Adrenal gland (tissue), 9 donors: ENCODE measurements at regions not wholly inside any gene's neighbourhood (a gene's known extent, or its start where the extent isn't known, plus 50 kb on each side); places are given as distances from the start of the nearest gene placed in this dataset.

Experiments used
- DNase-seq, 7 donors: peaks; one replicate each; pipeline ENCODE4 v3.0.0-alpha.2; 2019 to 2020
- H3K27ac ChIP-seq, 5 donors: fragments of 200-600 bp; sonication (generic) in 4 of 5; 1 replicate in 3 of 5; 2 replicates in 2 of 5; pipeline versions ENCODE4 v1.5.1 to v1.8.0; 2016 to 2020; ENCODE audit warnings: mild to moderate bottlenecking in 1 of 5
- H3K27me3 ChIP-seq: fragments of 200-600 bp; 2 replicates; pipeline ENCODE4 v1.8.0; 2021
- H3K36me3 ChIP-seq, 2 donors: fragments of 200-600 bp; replicated peaks in 1 of 2; 1 replicate in 1 of 2; 2 replicates in 1 of 2; pipeline versions ENCODE4 v1.5.1 to v1.8.0; 2018 to 2022
- H3K4me1 ChIP-seq, 2 donors: fragments of 200-600 bp; replicated peaks in 1 of 2; 1 replicate in 1 of 2; 2 replicates in 1 of 2; pipeline versions ENCODE4 v1.5.1 to v1.8.0; 2018 to 2021
- H3K4me3 ChIP-seq, 4 donors: fragments of 200-600 bp; sonication (generic) in 3 of 4; one replicate each; pipeline ENCODE4 v1.5.1; 2016 to 2018
- H3K9me3 ChIP-seq, 3 donors: fragments of 200-600 bp; sonication (generic) in 1 of 3; replicated peaks in 1 of 3; 1 replicate in 2 of 3; 2 replicates in 1 of 3; pipeline versions ENCODE4 v1.5.1 to v1.8.0; 2016 to 2021
- CTCF ChIP-seq, 6 experiments: fragments of 450-650 bp in 4 of 6; fragments of 200-600 bp in 2 of 6; sonication (generic) in 1 of 6; IDR thresholded peaks; 1 replicate in 5 of 6; 2 replicates in 1 of 6; pipeline versions ENCODE4 v1.5.1 to v1.8.0; 2016 to 2021; ENCODE audit warnings: antibody characterized with exemption in 6 of 6, mild to moderate bottlenecking in 2 of 6, moderate library complexity in 1 of 6
- POLR2A ChIP-seq, 2 donors: fragments of 450-650 bp; IDR thresholded peaks; one replicate each; pipeline ENCODE4 v1.6.1; 2017; ENCODE audit warnings: antibody characterized with exemption in 2 of 2, mild to moderate bottlenecking in 2 of 2, moderate library complexity in 1 of 2
- WGBS, 4 donors: extraction: QIAGEN DNeasy Blood & Tissue Kit in 2 of 4; methylation state at CpG; one replicate each; pipeline versions ENCODE4 v1.1.5 to v1.1.7; 2013 to 2017; 5-methylcytosine and 5-hydroxymethylcytosine counted together
- intact Hi-C, 2 donors: fragments of 100-400 bp; cut with DNase I; formaldehyde crosslinking; loops; one replicate each; pipeline versions ENCODE4 v1.14.1 to v1.15.0; 2022 to 2023
- donor health status: healthy with polysubstance abuse.
- donor health status: Bipolar disorder and iron deficiency.
- donor health status: DM: yes; HTN: yes; CAD: no.
- donor health status: DM: no; HTN: no; CAD: no.
- donor health status: DM: no; HTN: no; CAD: no.

GRCh38 chr5:28927559-28928326 lies 1889.4 kb upstream of the CDH9 start:
- Histone ChIP-seq H3K4me3 (no peak overlapping the region), H3K36me3 (no peaks in the 10 kb centered on the region), H3K4me1 (no peaks in the 10 kb centered on the region), H3K27ac (no peak overlapping the region), H3K9me3 (no peaks in the 10 kb centered on the region), H3K27me3 (no peaks in the 10 kb centered on the region)
- DNase-seq = no peak
- intact Hi-C loops = no loop called here
- TF ChIP-seq POLR2A (IDR thresholded peaks at IDR 0.05) = no peak
- WGBS, 4 donors = 21 to 77% (median 50%) methylated on average over 8 to 71 of the region's 71 CpGs

GRCh38 chr5:28926422-28926821 lies 1888.0 kb upstream of the CDH9 start:
- H3K9me3 ChIP-seq = no peaks in the 10 kb centered on the region
- H3K4me3 ChIP-seq = no peak overlapping the region
- no peaks in the 10 kb centered on the region for H3K4me1 ChIP-seq
- WGBS, 4 donors = 80 to 94% (median 87%) methylated on average over 9 to 17 of the region's 17 CpGs
- H3K36me3 ChIP-seq = no peaks in the 10 kb centered on the region
- DNase-seq = no peak
- no peak overlapping the region for H3K27ac ChIP-seq
- intact Hi-C loops = no loop called here
- TF ChIP-seq POLR2A (IDR thresholded peaks at IDR 0.05) (no peak), CTCF (IDR thresholded peaks at IDR 0.05) (no peak)
- no peaks in the 10 kb centered on the region for H3K27me3 ChIP-seq

GRCh38 chr5:28917631-28918030 lies 1879.2 kb upstream of the CDH9 start:
- H3K27me3 ChIP-seq = no peaks in the 10 kb centered on the region
- no peak overlapping the region for H3K27ac ChIP-seq
- 66 to 76% (median 70%) methylated on average over 2 of the region's 2 CpGs for WGBS, 4 donors

GRCh38 chr5:28914297-28914696 lies 1875.9 kb upstream of the CDH9 start:
- H3K4me3 ChIP-seq = no peak overlapping the region
- no peaks in the 10 kb centered on the region for H3K9me3 ChIP-seq
- no peak overlapping the region for H3K27ac ChIP-seq
- no peaks in the 10 kb centered on the region for H3K4me1 ChIP-seq
- intact Hi-C loops = no loop called here
- no peaks in the 10 kb centered on the region for H3K36me3 ChIP-seq
- H3K27me3 ChIP-seq = no peaks in the 10 kb centered on the region
- no peak for TF ChIP-seq CTCF (IDR thresholded peaks at IDR 0.05)
- TF ChIP-seq POLR2A (IDR thresholded peaks at IDR 0.05) = no peak
- no peak for DNase-seq
- WGBS, 4 donors = 71 to 85% (median 79%) methylated on average over 2 of the region's 2 CpGs

More at GRCh38 chr5:28917631-28918030, 1879.2 kb upstream of the CDH9 start:
- H3K4me3 ChIP-seq = no peak overlapping the region
- no peaks in the 10 kb centered on the region for H3K36me3 ChIP-seq
- intact Hi-C loops = no loop called here
- TF ChIP-seq POLR2A (IDR thresholded peaks at IDR 0.05) = no peak
- no peak for TF ChIP-seq CTCF (IDR thresholded peaks at IDR 0.05)
- H3K4me1 ChIP-seq = no peaks in the 10 kb centered on the region
- no peaks in the 10 kb centered on the region for H3K9me3 ChIP-seq
- DNase-seq = no peak

GRCh38 chr5:28903643-28904042 lies 1865.3 kb upstream of the CDH9 start:
- Histone ChIP-seq H3K27me3 (no peaks in the 10 kb centered on the region), H3K27ac (no peak overlapping the region), H3K36me3 (no peaks in the 10 kb centered on the region), H3K9me3 (no peaks in the 10 kb centered on the region), H3K4me3 (no peak overlapping the region), H3K4me1 (no peaks in the 10 kb centered on the region)
- intact Hi-C loops = no loop called here
- TF ChIP-seq POLR2A (IDR thresholded peaks at IDR 0.05) = no peak
- TF ChIP-seq CTCF (IDR thresholded peaks at IDR 0.05) = no peak
- no peak for DNase-seq
